HFFc6 (cell line): ENCODE measurements at regions not wholly inside any gene's neighbourhood (a gene's known extent, or its start where the extent isn't known, plus 50 kb on each side); places are given as distances from the start of the nearest gene placed in this dataset.

ENCODE experiments used
- DNase-seq: peaks from one replicate; pipeline ENCODE4 v3.0.0-alpha.2; 2018
- H3K27ac Mint-ChIP-seq: 2 replicates; pipeline ENCODE4 v1.8.0; 2020; ENCODE audit warnings: mild to moderate bottlenecking, mixed read lengths
- H3K27me3 Mint-ChIP-seq: 2 replicates; pipeline ENCODE4 v1.8.0; 2021; ENCODE audit warnings: mild to moderate bottlenecking, moderate library complexity, mixed read lengths; ENCODE audit not compliant: insufficient read depth
- H3K36me3 Mint-ChIP-seq: 2 replicates; pipeline ENCODE4 v1.8.0; 2021; ENCODE audit warnings: low read depth, mixed read lengths
- H3K4me1 Mint-ChIP-seq: 2 replicates; pipeline ENCODE4 v1.8.0; 2020; ENCODE audit warnings: low read depth, mixed read lengths
- H3K4me3 Mint-ChIP-seq: 2 replicates; pipeline ENCODE4 v1.8.0; 2020; ENCODE audit warnings: mild to moderate bottlenecking, moderate library complexity, mixed read lengths
- H3K9me3 Mint-ChIP-seq: 2 replicates; pipeline ENCODE4 v1.8.0; 2020; ENCODE audit warnings: mild to moderate bottlenecking, mixed read lengths
- TF ChIP-seq, protein P1 (sequence below): fragments of 200-600 bp; sonication (generic); IDR thresholded peaks from 2 replicates; pipeline ENCODE4 v1.5.0; 2021; ENCODE audit warnings: antibody characterized with exemption, mild to moderate bottlenecking

DNA sequence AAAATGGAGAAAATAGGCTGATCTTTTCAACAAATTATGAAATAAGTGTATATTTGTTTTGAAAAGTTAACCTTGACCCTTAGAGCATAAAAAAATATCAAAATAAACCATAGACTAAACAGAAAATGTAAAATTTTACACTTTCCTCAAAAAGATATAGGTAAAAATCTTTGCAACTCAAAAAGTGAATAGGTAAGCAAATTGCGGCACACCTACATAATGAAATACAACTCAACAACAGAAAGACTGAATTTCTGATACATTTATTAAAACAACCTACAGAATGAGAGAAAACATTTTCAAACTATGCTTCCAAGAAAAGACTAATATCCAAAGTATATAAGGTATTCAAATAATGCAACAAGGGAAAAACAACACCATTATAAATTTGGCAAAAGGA, 425.7 kb upstream of the KHDRBS2 start:
- Mint-ChIP-seq H3K27ac (no peak overlapping the region), H3K27me3 (no peaks in the 10 kb centered on the region), H3K4me3 (no peak overlapping the region), H3K36me3 (no peaks in the 10 kb centered on the region; the same call in 1 of the 2 replicates), H3K4me1 (no peaks in the 10 kb centered on the region), H3K9me3 (peaks cover 44% of the 10 kb centered on the region)
- TF ChIP-seq, protein P1, sequence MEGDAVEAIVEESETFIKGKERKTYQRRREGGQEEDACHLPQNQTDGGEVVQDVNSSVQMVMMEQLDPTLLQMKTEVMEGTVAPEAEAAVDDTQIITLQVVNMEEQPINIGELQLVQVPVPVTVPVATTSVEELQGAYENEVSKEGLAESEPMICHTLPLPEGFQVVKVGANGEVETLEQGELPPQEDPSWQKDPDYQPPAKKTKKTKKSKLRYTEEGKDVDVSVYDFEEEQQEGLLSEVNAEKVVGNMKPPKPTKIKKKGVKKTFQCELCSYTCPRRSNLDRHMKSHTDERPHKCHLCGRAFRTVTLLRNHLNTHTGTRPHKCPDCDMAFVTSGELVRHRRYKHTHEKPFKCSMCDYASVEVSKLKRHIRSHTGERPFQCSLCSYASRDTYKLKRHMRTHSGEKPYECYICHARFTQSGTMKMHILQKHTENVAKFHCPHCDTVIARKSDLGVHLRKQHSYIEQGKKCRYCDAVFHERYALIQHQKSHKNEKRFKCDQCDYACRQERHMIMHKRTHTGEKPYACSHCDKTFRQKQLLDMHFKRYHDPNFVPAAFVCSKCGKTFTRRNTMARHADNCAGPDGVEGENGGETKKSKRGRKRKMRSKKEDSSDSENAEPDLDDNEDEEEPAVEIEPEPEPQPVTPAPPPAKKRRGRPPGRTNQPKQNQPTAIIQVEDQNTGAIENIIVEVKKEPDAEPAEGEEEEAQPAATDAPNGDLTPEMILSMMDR = no peak
- DNase-seq = no peak

DNA sequence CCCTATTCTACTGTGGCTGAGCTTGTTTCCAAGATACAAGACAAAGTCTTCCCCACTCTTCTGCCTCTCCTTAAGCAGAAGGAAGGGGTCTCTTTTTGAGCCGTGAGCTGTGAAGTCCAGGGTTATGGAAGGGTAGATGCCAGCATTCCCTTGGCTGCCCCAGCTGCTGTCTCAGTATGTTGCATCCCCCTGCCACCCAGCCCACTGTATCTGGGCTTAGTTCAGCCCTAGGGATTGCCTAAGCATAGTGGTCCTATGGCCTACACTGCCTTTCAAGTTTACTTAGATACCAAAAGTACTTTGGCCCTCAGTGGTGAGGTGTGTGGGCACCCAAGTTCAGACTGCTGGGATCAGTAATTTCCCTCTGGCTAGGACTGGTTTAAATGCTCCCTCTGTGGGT, 421.9 kb upstream of the KHDRBS2 start:
- TF ChIP-seq, protein P1 = no peak
- no peak for DNase-seq
- Mint-ChIP-seq H3K27ac (no peak overlapping the region), H3K4me1 (no peaks in the 10 kb centered on the region), H3K27me3 (no peaks in the 10 kb centered on the region; the same call in 1 of the 2 replicates), H3K9me3 (peaks cover 43% of the 10 kb centered on the region), H3K36me3 (no peaks in the 10 kb centered on the region), H3K4me3 (no peak overlapping the region)

DNA sequence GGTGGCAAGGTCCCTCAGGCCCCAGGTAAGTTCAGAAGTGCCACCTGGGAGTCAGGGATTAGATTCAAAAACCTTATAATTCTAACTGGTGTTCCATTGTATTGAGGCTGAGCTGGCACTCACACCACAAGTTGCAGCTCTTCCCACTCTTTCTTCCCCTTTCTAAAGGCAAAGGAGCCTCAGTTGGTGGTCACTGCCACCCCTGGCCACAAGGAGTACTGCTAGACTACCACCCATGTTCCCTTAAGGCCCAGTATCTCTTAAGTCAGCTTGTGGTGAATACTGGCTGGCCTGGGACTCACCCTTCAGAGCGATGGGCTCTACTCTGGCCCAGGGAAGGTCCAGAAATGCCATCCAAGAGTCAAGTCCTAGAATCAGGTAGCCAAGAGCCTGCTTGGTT, 421.1 kb upstream of the KHDRBS2 start:
- Mint-ChIP-seq H3K4me3 (no peak overlapping the region), H3K9me3 (peaks cover 38% of the 10 kb centered on the region)
- TF ChIP-seq, protein P1 = no peak

DNA sequence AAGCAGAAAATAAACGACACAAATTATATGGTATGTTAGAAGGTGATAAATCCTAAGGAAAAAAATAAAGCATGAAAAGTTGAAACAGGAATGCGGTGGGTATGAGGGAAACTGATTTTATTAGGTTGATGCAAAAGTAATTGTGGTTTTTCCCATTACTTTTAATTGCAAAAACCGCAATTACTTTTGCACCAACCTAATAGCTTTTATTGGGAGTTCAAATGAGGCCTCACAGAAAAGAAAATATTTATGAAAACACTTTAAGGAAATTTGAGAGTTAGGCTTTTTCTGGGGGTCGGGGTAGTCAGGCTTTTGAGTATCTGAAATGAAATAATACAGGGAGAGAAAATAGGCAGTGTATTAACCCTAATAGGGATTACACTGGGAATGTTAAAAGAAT, 397.0 kb upstream of the KHDRBS2 start:
- no peaks in the 10 kb centered on the region for H3K4me1 Mint-ChIP-seq
- H3K9me3 Mint-ChIP-seq = peaks cover 34% of the 10 kb centered on the region
- TF ChIP-seq, protein P1 = no peak
- no peak overlapping the region for H3K4me3 Mint-ChIP-seq
- no peaks in the 10 kb centered on the region for H3K27me3 Mint-ChIP-seq
- no peak overlapping the region for H3K27ac Mint-ChIP-seq
- no peak for DNase-seq
- no peaks in the 10 kb centered on the region for H3K36me3 Mint-ChIP-seq

More for the DNA sequence above, 421.1 kb upstream of the KHDRBS2 start:
- no peak overlapping the region for H3K27ac Mint-ChIP-seq
- no peaks in the 10 kb centered on the region; the same call in 1 of the 2 replicates for H3K27me3 Mint-ChIP-seq
- H3K36me3 Mint-ChIP-seq = no peaks in the 10 kb centered on the region
- H3K4me1 Mint-ChIP-seq = no peaks in the 10 kb centered on the region
- DNase-seq = no peak

DNA sequence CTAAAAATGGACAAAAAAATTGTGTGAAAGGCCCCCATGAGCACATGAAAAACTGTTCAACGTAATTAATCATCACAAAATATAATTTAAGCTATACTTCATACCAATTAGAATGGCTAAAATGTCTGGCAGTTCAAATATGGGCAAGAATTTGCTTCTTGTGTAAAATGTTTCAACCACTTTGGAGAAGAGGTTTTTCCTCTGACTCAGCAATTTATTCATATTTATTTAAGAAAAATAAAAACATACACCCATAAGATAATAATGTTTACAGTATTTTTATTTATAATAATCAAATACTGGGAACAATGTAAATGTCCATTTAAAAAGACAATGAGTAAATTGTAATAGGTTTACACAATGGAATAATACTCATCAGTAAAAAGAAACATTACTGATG, 395.1 kb upstream of the KHDRBS2 start:
- peaks cover 42% of the 10 kb centered on the region for H3K9me3 Mint-ChIP-seq
- TF ChIP-seq, protein P1 = no peak
- H3K27me3 Mint-ChIP-seq = no peaks in the 10 kb centered on the region
- H3K4me1 Mint-ChIP-seq = no peaks in the 10 kb centered on the region
- H3K4me3 Mint-ChIP-seq = no peak overlapping the region
- no peaks in the 10 kb centered on the region for H3K36me3 Mint-ChIP-seq
- H3K27ac Mint-ChIP-seq = no peak overlapping the region
- DNase-seq = no peak

DNA sequence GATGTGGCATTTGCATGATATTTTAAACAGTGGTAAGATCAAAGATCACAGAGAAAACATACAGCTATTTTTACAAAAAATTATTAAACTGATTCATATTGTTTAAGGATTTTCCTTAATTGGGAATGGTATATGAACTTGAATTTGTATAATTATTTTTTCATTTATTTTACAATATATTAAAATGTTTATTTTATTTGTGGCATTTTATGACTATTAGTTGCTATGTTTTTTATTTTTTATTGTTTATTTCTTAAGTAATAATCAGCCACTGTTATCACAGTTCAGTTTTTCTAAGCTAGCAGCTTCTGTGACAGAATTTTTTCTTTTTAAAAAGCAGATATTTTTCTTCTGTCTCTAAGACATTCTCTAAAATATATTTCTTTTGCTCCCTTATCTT, 387.0 kb upstream of the KHDRBS2 start:
- TF ChIP-seq, protein P1 = no peak
- Mint-ChIP-seq H3K27me3 (no peaks in the 10 kb centered on the region), H3K9me3 (peaks cover 28% of the 10 kb centered on the region), H3K4me3 (no peak overlapping the region), H3K36me3 (no peaks in the 10 kb centered on the region), H3K4me1 (no peaks in the 10 kb centered on the region), H3K27ac (no peak overlapping the region)
- DNase-seq = no peak
